NCI-H524 (cell line): ENCODE measurements at regions not wholly inside any gene's neighbourhood (a gene's known extent, or its start where the extent isn't known, plus 50 kb on each side); places are given as distances from the start of the nearest gene placed in this dataset.

Experiments
- DNase-seq, 2 experiments: peaks; one replicate each; lab custom pipeline; 2025; lab: John Stamatoyannopoulos, UW

GRCh38 chr5:169354263-169354662 lies 53.3 kb upstream of the SLIT3 start:
- DNase-seq, result no peak

GRCh38 chr5:169352901-169353300 lies 52.0 kb upstream of the SLIT3 start:
- no peak for DNase-seq

- DNase-seq, result no peak
Observed at GRCh38 chr5:169351721-169352120, 50.8 kb upstream of the SLIT3 start.

GRCh38 chr5:169350759-169351240 lies 49.9 kb upstream of the SLIT3 start:
- no peak for DNase-seq
